HEK293 (cell line): ENCODE measurements at regions not wholly inside any gene's neighbourhood (a gene's known extent, or its start where the extent isn't known, plus 50 kb on each side); places are given as distances from the start of the nearest gene placed in this dataset.

Experiments
- CTCF ChIA-PET: fragments of 350-600 bp; formaldehyde crosslinking; extraction: SDS; loops from one replicate; lab custom pipeline; 2021; ENCODE audit warnings: antibody characterized with exemption; lab: Yijun Ruan, JAX
- POLR2A ChIA-PET: fragments of 300-600 bp; formaldehyde crosslinking; extraction: SDS; loops from one replicate; lab custom pipeline; 2020; ENCODE audit warnings: antibody characterized with exemption, inconsistent platforms; lab: Yijun Ruan, JAX
- H3K27ac ChIP-seq: fragments of 200-500 bp; sonication (Bioruptor generic); 2 replicates; pipeline ENCODE4 v1.5.1; 2014; ENCODE audit warnings: low read depth, low read length, control low read depth, inconsistent platforms; ENCODE audit errors: extremely low read depth
- H3K36me3 ChIP-seq, 2 experiments: fragments of 200-500 bp in 1 of 2; sonication (Bioruptor generic) in 1 of 2; 1 replicate in 1 of 2; 2 replicates in 1 of 2; pipeline ENCODE4 v1.5.1; 2014 to 2017; ENCODE audit warnings: inconsistent platforms in 2 of 2, low read length in 2 of 2; ENCODE audit not compliant: control insufficient read depth in 2 of 2, insufficient read depth in 1 of 2
- H3K4me1 ChIP-seq: fragments of 200-500 bp; sonication (Bioruptor generic); 2 replicates; pipeline ENCODE4 v1.5.1; 2014; ENCODE audit warnings: mild to moderate bottlenecking, low read length, inconsistent platforms; ENCODE audit not compliant: control insufficient read depth, insufficient read depth
- H3K4me3 ChIP-seq: 2 replicates; pipeline ENCODE4 v1.5.1; 2011; ENCODE audit warnings: low read depth, mild to moderate bottlenecking, control low read depth, low read length, moderate library complexity
- H3K9me3 ChIP-seq: fragments of 200-500 bp; sonication (Bioruptor generic); 2 replicates; pipeline ENCODE4 v1.5.1; 2014; ENCODE audit warnings: low read depth, low read length, inconsistent platforms; ENCODE audit not compliant: control insufficient read depth, insufficient read depth
- FEZF1 ChIP-seq: fragments of 450-650 bp; formaldehyde crosslinking; IDR thresholded peaks from 2 replicates; pipeline ENCODE4 v1.5.1; 2016; ENCODE audit warnings: missing biosample characterization, missing genetic modification characterization
- YY2 ChIP-seq: fragments of 450-650 bp; formaldehyde crosslinking; IDR thresholded peaks from 2 replicates; pipeline ENCODE4 v1.5.1; 2016; ENCODE audit warnings: missing biosample characterization, missing genetic modification characterization
- ZNF23 ChIP-seq: fragments of 450-650 bp; formaldehyde crosslinking; IDR thresholded peaks from 2 replicates; pipeline ENCODE4 v1.5.1; 2016; ENCODE audit warnings: missing biosample characterization, missing genetic modification characterization, borderline replicate concordance
- ZNF248 ChIP-seq: fragments of 450-650 bp; formaldehyde crosslinking; IDR thresholded peaks from 2 replicates; pipeline ENCODE4 v1.5.1; 2017; ENCODE audit warnings: missing biosample characterization, missing genetic modification characterization
- ZNF529 ChIP-seq: fragments of 450-650 bp; formaldehyde crosslinking; IDR thresholded peaks from 2 replicates; pipeline ENCODE4 v1.5.1; 2017; ENCODE audit warnings: missing genetic modification characterization, missing biosample characterization; ENCODE audit not compliant: insufficient replicate concordance
- TF ChIP-seq, protein P1 (sequence below): fragments of 450-650 bp; formaldehyde crosslinking; IDR thresholded peaks from 2 replicates; pipeline ENCODE4 v1.5.1; 2016; ENCODE audit warnings: missing biosample characterization, missing genetic modification characterization, low read depth
- TF ChIP-seq, protein P2 (sequence below): fragments of 450-650 bp; formaldehyde crosslinking; IDR thresholded peaks from 2 replicates; pipeline ENCODE4 v1.5.1; 2017; ENCODE audit warnings: missing biosample characterization, missing genetic modification characterization
- TF ChIP-seq, protein P3 (sequence below): fragments of 450-650 bp; formaldehyde crosslinking; IDR thresholded peaks from 2 replicates; pipeline ENCODE4 v1.5.1; 2016; ENCODE audit warnings: missing biosample characterization, missing genetic modification characterization, borderline replicate concordance
- TF ChIP-seq, protein P4 (sequence below): fragments of 450-650 bp; formaldehyde crosslinking; conservative IDR thresholded peaks from 2 replicates; pipeline ENCODE4 v1.5.1; 2016; ENCODE audit warnings: low read depth, missing biosample characterization, missing genetic modification characterization
- TF ChIP-seq, protein P5 (sequence below): fragments of 450-650 bp; formaldehyde crosslinking; IDR thresholded peaks from 2 replicates; pipeline ENCODE4 v1.5.1; 2016; ENCODE audit warnings: missing biosample characterization, missing genetic modification characterization
- TF ChIP-seq, protein P6 (sequence below): fragments of 450-650 bp; formaldehyde crosslinking; IDR thresholded peaks from 2 replicates; pipeline ENCODE4 v1.5.1; 2016; ENCODE audit warnings: missing biosample characterization, missing genetic modification characterization
- TF ChIP-seq, protein P7 (sequence below): fragments of 450-650 bp; formaldehyde crosslinking; IDR thresholded peaks from 2 replicates; pipeline ENCODE4 v1.5.1; 2017; ENCODE audit warnings: missing biosample characterization, missing genetic modification characterization

DNA sequence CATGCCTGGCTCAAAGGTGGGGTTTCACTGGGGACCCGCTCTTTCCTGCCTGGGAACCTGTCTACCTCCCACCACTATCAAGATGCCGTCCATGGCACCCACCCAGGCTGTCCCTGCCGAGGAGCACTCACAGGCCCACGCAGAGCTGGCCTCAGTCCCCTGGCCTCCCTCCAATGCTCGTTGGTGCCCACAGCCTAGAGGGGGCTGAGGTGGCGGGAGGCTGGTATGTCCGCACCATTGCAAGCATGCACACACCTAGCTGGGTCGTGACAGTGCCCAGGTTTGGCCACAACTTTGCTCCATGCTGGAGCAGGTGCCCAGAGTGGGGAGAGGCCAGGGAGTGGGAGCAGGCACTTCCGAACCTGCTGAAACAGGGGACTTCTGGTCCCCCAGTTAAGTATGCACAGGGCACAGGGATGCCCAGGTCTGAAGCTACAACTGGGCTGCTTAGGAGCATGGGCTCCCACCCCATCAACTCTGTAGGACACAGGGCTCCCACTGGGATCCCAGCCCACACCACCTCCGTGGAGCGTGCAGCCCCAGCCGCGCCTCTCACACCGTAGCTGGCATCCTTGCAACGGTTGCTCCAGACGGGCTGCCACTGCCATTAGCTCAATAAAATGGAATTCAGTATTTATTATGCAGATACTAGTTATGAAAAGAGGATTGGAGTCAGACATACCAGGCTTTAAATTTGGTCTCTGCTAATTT is 1376.1 kb upstream of the TENM3 start (continued):
- TF ChIP-seq ZNF529, result no peak
- TF ChIP-seq, protein P1, sequence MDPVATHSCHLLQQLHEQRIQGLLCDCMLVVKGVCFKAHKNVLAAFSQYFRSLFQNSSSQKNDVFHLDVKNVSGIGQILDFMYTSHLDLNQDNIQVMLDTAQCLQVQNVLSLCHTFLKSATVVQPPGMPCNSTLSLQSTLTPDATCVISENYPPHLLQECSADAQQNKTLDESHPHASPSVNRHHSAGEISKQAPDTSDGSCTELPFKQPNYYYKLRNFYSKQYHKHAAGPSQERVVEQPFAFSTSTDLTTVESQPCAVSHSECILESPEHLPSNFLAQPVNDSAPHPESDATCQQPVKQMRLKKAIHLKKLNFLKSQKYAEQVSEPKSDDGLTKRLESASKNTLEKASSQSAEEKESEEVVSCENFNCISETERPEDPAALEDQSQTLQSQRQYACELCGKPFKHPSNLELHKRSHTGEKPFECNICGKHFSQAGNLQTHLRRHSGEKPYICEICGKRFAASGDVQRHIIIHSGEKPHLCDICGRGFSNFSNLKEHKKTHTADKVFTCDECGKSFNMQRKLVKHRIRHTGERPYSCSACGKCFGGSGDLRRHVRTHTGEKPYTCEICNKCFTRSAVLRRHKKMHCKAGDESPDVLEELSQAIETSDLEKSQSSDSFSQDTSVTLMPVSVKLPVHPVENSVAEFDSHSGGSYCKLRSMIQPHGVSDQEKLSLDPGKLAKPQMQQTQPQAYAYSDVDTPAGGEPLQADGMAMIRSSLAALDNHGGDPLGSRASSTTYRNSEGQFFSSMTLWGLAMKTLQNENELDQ (tag by site-specific recombination), result no peak
- TF ChIP-seq, protein P2, sequence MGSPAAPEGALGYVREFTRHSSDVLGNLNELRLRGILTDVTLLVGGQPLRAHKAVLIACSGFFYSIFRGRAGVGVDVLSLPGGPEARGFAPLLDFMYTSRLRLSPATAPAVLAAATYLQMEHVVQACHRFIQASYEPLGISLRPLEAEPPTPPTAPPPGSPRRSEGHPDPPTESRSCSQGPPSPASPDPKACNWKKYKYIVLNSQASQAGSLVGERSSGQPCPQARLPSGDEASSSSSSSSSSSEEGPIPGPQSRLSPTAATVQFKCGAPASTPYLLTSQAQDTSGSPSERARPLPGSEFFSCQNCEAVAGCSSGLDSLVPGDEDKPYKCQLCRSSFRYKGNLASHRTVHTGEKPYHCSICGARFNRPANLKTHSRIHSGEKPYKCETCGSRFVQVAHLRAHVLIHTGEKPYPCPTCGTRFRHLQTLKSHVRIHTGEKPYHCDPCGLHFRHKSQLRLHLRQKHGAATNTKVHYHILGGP (tag by site-specific recombination), result no peak
- TF ChIP-seq, protein P3, sequence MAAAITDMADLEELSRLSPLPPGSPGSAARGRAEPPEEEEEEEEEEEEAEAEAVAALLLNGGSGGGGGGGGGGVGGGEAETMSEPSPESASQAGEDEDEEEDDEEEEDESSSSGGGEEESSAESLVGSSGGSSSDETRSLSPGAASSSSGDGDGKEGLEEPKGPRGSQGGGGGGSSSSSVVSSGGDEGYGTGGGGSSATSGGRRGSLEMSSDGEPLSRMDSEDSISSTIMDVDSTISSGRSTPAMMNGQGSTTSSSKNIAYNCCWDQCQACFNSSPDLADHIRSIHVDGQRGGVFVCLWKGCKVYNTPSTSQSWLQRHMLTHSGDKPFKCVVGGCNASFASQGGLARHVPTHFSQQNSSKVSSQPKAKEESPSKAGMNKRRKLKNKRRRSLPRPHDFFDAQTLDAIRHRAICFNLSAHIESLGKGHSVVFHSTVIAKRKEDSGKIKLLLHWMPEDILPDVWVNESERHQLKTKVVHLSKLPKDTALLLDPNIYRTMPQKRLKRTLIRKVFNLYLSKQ (tag by site-specific recombination), result no peak
- TF ChIP-seq ZNF248, result no peak
- TF ChIP-seq, protein P4, sequence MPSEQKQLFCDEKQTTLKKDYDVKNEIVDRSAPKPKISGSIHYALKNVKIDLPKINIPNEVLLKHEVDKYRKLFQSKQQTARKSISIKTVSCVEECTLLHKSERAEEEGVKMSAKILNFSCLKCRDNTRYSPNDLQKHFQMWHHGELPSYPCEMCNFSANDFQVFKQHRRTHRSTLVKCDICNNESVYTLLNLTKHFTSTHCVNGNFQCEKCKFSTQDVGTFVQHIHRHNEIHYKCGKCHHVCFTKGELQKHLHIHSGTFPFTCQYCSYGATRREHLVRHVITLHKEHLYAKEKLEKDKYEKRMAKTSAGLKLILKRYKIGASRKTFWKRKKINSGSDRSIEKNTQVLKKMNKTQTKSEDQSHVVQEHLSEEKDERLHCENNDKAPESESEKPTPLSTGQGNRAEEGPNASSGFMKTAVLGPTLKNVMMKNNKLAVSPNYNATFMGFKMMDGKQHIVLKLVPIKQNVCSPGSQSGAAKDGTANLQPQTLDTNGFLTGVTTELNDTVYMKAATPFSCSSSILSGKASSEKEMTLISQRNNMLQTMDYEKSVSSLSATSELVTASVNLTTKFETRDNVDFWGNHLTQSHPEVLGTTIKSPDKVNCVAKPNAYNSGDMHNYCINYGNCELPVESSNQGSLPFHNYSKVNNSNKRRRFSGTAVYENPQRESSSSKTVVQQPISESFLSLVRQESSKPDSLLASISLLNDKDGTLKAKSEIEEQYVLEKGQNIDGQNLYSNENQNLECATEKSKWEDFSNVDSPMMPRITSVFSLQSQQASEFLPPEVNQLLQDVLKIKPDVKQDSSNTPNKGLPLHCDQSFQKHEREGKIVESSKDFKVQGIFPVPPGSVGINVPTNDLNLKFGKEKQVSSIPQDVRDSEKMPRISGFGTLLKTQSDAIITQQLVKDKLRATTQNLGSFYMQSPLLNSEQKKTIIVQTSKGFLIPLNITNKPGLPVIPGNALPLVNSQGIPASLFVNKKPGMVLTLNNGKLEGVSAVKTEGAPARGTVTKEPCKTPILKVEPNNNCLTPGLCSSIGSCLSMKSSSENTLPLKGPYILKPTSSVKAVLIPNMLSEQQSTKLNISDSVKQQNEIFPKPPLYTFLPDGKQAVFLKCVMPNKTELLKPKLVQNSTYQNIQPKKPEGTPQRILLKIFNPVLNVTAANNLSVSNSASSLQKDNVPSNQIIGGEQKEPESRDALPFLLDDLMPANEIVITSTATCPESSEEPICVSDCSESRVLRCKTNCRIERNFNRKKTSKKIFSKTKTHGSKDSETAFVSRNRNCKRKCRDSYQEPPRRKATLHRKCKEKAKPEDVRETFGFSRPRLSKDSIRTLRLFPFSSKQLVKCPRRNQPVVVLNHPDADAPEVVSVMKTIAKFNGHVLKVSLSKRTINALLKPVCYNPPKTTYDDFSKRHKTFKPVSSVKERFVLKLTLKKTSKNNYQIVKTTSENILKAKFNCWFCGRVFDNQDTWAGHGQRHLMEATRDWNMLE (tag by site-specific recombination), result no peak
- TF ChIP-seq, protein P5, sequence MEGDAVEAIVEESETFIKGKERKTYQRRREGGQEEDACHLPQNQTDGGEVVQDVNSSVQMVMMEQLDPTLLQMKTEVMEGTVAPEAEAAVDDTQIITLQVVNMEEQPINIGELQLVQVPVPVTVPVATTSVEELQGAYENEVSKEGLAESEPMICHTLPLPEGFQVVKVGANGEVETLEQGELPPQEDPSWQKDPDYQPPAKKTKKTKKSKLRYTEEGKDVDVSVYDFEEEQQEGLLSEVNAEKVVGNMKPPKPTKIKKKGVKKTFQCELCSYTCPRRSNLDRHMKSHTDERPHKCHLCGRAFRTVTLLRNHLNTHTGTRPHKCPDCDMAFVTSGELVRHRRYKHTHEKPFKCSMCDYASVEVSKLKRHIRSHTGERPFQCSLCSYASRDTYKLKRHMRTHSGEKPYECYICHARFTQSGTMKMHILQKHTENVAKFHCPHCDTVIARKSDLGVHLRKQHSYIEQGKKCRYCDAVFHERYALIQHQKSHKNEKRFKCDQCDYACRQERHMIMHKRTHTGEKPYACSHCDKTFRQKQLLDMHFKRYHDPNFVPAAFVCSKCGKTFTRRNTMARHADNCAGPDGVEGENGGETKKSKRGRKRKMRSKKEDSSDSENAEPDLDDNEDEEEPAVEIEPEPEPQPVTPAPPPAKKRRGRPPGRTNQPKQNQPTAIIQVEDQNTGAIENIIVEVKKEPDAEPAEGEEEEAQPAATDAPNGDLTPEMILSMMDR (tag by site-specific recombination), result no peak
- TF ChIP-seq, protein P6, sequence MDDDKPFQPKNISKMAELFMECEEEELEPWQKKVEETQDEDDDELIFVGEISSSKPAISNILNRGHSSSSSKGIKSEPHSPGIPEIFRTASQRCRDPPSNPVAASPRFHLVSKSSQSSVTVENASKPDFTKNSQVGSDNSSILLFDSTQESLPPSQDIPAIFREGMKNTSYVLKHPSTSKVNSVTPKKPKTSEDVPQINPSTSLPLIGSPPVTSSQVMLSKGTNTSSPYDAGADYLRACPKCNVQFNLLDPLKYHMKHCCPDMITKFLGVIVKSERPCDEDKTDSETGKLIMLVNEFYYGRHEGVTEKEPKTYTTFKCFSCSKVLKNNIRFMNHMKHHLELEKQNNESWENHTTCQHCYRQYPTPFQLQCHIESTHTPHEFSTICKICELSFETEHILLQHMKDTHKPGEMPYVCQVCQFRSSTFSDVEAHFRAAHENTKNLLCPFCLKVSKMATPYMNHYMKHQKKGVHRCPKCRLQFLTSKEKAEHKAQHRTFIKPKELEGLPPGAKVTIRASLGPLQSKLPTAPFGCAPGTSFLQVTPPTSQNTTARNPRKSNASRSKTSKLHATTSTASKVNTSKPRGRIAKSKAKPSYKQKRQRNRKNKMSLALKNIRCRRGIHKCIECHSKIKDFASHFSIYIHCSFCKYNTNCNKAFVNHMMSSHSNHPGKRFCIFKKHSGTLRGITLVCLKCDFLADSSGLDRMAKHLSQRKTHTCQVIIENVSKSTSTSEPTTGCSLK (tag by site-specific recombination), result no peak

GRCh38 chr4:180870623-180871022 is 1372.6 kb upstream of the TENM3 start:
- no peaks in the 10 kb centered on the region for H3K36me3 ChIP-seq
- no peaks in the 10 kb centered on the region for H3K9me3 ChIP-seq
- POLR2A ChIA-PET, result no interaction called here
- TF ChIP-seq ZNF23 (tag by site-specific recombination), result no peak
- TF ChIP-seq YY2 (tag by site-specific recombination), result 0 out of 2 replicates have a peak, but pooled peaks have one; percentile 18
- TF ChIP-seq FEZF1, result peak; percentile 84
- TF ChIP-seq, protein P7, sequence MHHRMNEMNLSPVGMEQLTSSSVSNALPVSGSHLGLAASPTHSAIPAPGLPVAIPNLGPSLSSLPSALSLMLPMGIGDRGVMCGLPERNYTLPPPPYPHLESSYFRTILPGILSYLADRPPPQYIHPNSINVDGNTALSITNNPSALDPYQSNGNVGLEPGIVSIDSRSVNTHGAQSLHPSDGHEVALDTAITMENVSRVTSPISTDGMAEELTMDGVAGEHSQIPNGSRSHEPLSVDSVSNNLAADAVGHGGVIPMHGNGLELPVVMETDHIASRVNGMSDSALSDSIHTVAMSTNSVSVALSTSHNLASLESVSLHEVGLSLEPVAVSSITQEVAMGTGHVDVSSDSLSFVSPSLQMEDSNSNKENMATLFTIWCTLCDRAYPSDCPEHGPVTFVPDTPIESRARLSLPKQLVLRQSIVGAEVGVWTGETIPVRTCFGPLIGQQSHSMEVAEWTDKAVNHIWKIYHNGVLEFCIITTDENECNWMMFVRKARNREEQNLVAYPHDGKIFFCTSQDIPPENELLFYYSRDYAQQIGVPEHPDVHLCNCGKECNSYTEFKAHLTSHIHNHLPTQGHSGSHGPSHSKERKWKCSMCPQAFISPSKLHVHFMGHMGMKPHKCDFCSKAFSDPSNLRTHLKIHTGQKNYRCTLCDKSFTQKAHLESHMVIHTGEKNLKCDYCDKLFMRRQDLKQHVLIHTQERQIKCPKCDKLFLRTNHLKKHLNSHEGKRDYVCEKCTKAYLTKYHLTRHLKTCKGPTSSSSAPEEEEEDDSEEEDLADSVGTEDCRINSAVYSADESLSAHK (tag by site-specific recombination), result no peak
- H3K27ac ChIP-seq, result no peak overlapping the region
- no peaks in the 10 kb centered on the region for H3K4me1 ChIP-seq
- no peak overlapping the region for H3K4me3 ChIP-seq
- CTCF ChIA-PET, result no interaction called here
